ENCODE measurements at regions not wholly inside any gene's neighbourhood (a gene's known extent, or its start where the extent isn't known, plus 50 kb on each side); places are given as distances from the start of the nearest gene placed in this dataset.
"Not testable (repeated sequence)": the region's sequence is repeated elsewhere in the genome, so short reads cannot be mapped to it uniquely, and the experiment has no call there.

DNA sequence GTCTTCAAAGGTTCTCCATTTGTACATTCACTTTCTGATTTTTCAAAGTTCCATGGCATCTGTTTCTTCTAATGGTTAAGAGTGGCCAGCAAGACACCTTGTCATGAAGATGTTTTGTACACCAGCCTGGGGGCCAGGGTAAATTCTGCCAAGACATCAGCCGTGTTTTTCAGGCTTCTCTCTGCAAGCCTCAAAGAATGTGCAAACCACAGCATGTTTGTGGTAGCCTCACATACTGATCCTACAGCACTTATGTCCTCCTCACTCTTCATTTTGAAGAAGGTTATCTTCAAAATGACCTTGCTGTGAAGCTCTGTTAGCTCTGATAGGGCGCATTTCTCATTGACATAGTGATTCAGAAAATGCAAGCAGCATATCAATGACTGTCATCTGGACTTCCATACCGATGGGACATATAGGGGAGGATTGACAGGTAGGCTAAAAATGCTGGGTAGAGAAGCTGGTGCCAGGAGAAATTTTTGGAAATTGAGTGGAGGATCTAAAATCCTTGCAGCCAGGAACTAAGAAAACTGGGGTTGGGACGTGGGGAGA is 59.3 kb upstream of the SPTLC3 start:
- DNase-seq (ENCODE audit: low spot score), result no peak

- DNase-seq (ENCODE audit: low spot score), result not testable (repeated sequence)
Observed at GRCh38 chr20:12954254-12954653, 54.5 kb upstream of the SPTLC3 start.

- DNase-seq (ENCODE audit: low spot score), result no peak
Observed at GRCh38 chr20:12955611-12956010, 53.2 kb upstream of the SPTLC3 start.

DNA sequence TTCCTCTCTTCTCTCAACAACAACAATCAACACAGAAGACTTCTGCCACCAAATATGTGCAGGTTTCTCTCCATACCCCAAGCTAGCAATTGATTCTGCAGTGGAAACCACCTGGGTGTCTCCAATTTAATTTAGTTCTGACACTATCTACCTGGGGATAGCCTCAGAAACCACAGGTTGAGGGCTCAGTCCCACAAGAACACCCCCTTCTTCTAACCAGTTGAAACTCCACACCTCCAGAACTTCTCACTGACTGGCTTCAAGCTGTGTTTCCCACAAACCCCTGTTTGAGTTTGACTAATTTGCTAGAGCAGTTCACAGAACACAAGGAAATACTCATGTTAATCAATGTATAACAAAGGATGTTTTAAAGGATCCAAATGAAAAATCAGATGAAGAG is 52.5 kb upstream of the SPTLC3 start:
- no peak for DNase-seq (ENCODE audit: low spot score)

DNA sequence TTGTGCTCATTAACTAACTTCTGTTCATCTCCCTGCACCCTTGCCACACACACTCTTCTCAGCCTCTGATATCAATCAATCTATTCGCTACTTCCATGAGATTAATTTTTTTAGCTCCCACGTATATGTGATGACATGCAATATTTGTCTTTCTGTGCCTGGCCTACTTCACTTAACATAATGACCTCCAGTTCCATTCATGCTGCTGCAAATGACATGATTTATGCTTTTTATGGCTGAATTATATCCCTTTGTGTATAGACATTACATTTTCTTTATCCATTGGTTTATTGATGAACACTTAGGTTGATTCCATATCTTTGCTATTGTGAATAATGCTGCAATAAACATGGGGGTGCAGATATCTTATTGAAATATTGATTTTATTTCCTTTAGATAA is 50.8 kb upstream of the SPTLC3 start:
- no peak for DNase-seq (ENCODE audit: low spot score)

All from HuH-7.5 (cell line).